ENCODE measurements at regions not wholly inside any gene's neighbourhood (a gene's known extent, or its start where the extent isn't known, plus 50 kb on each side); places are given as distances from the start of the nearest gene placed in this dataset.

GRCh38 chr20:19909725-19910124, 107.4 kb upstream of the NAA20 start:
- TF ChIP-seq CTCF (IDR thresholded peaks at IDR 0.05; ENCODE audit: insufficient read depth, low read length) (no peak), POLR2AphosphoS5 (IDR thresholded peaks at IDR 0.05; ENCODE audit: low read depth) (no peak), REST (IDR thresholded peaks at IDR 0.05; ENCODE audit: insufficient replicate concordance, low read depth) (no peak), GABPA (IDR thresholded peaks at IDR 0.05; ENCODE audit: low read depth) (no peak)
